Sigmoid colon (tissue), 6 donors: ENCODE measurements at regions not wholly inside any gene's neighbourhood (a gene's known extent, or its start where the extent isn't known, plus 50 kb on each side); places are given as distances from the start of the nearest gene placed in this dataset.

ENCODE experiments used
- DNase-seq: peaks from one replicate; pipeline ENCODE4 v3.0.0-alpha.2; 2019
- H3K27ac ChIP-seq, 4 donors: fragments of 200-600 bp; sonication (generic); one replicate each; pipeline ENCODE4 v1.5.1; 2016 to 2019; ENCODE audit warnings: mild to moderate bottlenecking in 1 of 4
- H3K27me3 ChIP-seq, 3 donors: fragments of 200-600 bp; sonication (generic); one replicate each; pipeline ENCODE4 v1.5.1; 2019; ENCODE audit warnings: mild to moderate bottlenecking in 1 of 3
- H3K36me3 ChIP-seq, 4 donors: fragments of 200-600 bp; sonication (generic); one replicate each; pipeline ENCODE4 v1.5.1; 2016 to 2019
- H3K4me1 ChIP-seq, 4 donors: fragments of 200-600 bp; sonication (generic); one replicate each; pipeline ENCODE4 v1.5.1; 2017 to 2019
- H3K4me3 ChIP-seq, 4 donors: fragments of 200-600 bp; sonication (generic); one replicate each; pipeline ENCODE4 v1.5.1; 2017 to 2019; ENCODE audit warnings: mild to moderate bottlenecking in 2 of 4, moderate library complexity in 1 of 4
- H3K9me3 ChIP-seq, 4 donors: fragments of 200-600 bp in 3 of 4; sonication (generic) in 3 of 4; one replicate each; pipeline versions ENCODE4 v1.5.1 to v1.6.1; 2013 to 2019
- EP300 ChIP-seq, 4 donors: sonication (generic); formaldehyde crosslinking; IDR thresholded peaks; one replicate each; pipeline ENCODE4 v1.6.1; 2017; ENCODE audit warnings: antibody characterized with exemption in 4 of 4
- POLR2A ChIP-seq, 2 donors: fragments of 450-650 bp; IDR thresholded peaks; one replicate each; pipeline ENCODE4 v1.6.1; 2016; ENCODE audit warnings: antibody characterized with exemption in 2 of 2, mild to moderate bottlenecking in 2 of 2, moderate library complexity in 2 of 2
- POLR2AphosphoS5 ChIP-seq, 4 donors: sonication (generic); formaldehyde crosslinking; IDR thresholded peaks; one replicate each; pipeline ENCODE4 v1.6.1; 2017; ENCODE audit warnings: antibody characterized with exemption in 4 of 4
- WGBS, 2 donors: extraction: QIAGEN DNeasy Blood & Tissue Kit; methylation state at CpG; one replicate each; pipeline ENCODE4 v1.1.7; 2013; 5-methylcytosine and 5-hydroxymethylcytosine counted together
- intact Hi-C: fragments of 100-400 bp; cut with DNase I; formaldehyde crosslinking; loops from one replicate; pipeline ENCODE4 v1.15.1; 2023
- TF ChIP-seq, protein P1 (sequence below), 4 experiments: fragments of 450-650 bp in 3 of 4; fragments of 200-600 bp in 1 of 4; IDR thresholded peaks; one replicate each; pipeline ENCODE4 v1.5.1; 2016 to 2019; ENCODE audit warnings: antibody characterized with exemption in 4 of 4, mild to moderate bottlenecking in 3 of 4, moderate library complexity in 2 of 4
- donor health status: healthy with polysubstance abuse.
- donor health status: healthy.

DNA sequence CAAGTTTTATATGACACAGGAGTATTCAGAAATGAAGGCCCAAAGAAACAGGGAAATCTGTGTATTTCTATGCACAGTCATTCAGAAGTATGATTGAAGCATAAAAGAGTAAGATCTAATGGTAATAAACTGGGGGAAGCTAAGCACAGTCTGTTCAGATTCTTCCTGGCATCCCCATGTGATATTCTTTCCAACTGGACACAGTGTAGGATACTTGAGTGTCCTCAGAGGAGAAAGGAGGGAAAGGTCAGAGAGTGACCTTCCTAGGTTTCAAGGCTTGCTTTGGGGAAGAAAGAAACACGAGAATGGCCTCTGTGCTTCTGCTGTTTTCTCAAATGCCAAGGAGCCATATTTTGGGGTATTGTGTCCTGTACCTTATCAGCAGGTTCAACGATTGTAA is 1798.4 kb upstream of the WWC1 start:
- WGBS, 2 donors, result 64 to 74% methylated on average over 2 of the region's 2 CpGs
- TF ChIP-seq POLR2A (IDR thresholded peaks at IDR 0.05) (no peak), EP300 (IDR thresholded peaks at IDR 0.05) (no peak), POLR2AphosphoS5 (IDR thresholded peaks at IDR 0.05) (no peak)
- TF ChIP-seq, protein P1, sequence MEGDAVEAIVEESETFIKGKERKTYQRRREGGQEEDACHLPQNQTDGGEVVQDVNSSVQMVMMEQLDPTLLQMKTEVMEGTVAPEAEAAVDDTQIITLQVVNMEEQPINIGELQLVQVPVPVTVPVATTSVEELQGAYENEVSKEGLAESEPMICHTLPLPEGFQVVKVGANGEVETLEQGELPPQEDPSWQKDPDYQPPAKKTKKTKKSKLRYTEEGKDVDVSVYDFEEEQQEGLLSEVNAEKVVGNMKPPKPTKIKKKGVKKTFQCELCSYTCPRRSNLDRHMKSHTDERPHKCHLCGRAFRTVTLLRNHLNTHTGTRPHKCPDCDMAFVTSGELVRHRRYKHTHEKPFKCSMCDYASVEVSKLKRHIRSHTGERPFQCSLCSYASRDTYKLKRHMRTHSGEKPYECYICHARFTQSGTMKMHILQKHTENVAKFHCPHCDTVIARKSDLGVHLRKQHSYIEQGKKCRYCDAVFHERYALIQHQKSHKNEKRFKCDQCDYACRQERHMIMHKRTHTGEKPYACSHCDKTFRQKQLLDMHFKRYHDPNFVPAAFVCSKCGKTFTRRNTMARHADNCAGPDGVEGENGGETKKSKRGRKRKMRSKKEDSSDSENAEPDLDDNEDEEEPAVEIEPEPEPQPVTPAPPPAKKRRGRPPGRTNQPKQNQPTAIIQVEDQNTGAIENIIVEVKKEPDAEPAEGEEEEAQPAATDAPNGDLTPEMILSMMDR (IDR thresholded peaks at IDR 0.05), result no peak
- no peak overlapping the region for H3K27ac ChIP-seq
- no peaks in the 10 kb centered on the region for H3K4me1 ChIP-seq
- no peak for DNase-seq
- no peaks in the 10 kb centered on the region for H3K9me3 ChIP-seq
- no peaks in the 10 kb centered on the region for H3K36me3 ChIP-seq
- H3K27me3 ChIP-seq, result no peaks in the 10 kb centered on the region
- intact Hi-C loops, result no loop called here
- H3K4me3 ChIP-seq, result no peak overlapping the region

DNA sequence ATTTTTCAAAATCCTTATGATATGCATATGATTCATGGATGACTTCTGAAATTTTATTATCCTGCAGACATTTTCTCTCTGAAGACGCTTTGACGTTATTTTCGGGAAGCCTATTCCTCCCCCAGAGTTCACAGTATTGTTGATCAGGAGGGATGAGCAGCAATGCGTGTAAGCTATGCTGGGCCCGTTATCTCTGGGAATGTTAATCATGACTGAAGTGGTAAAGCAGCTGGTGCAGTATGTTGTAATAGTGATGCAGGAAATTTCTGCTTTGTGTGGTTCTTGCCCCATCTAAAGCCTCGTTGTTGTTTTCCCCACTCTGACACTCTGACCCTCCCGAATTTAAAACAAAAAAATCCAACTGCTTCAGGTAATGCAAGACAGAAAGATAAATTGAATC is 1797.8 kb upstream of the WWC1 start:
- WGBS, 2 donors, result 78 to 81% methylated on average over 7 of the region's 7 CpGs
- intact Hi-C loops, result no loop called here
- H3K4me3 ChIP-seq, result no peak overlapping the region
- H3K27me3 ChIP-seq, result no peaks in the 10 kb centered on the region
- H3K36me3 ChIP-seq, result no peaks in the 10 kb centered on the region
- TF ChIP-seq, protein P1 (IDR thresholded peaks at IDR 0.05), result no peak
- TF ChIP-seq POLR2A (IDR thresholded peaks at IDR 0.05) (no peak), EP300 (IDR thresholded peaks at IDR 0.05) (no peak), POLR2AphosphoS5 (IDR thresholded peaks at IDR 0.05) (no peak)
- no peaks in the 10 kb centered on the region for H3K4me1 ChIP-seq
- H3K9me3 ChIP-seq, result no peaks in the 10 kb centered on the region
- H3K27ac ChIP-seq, result no peak overlapping the region
- no peak for DNase-seq

DNA sequence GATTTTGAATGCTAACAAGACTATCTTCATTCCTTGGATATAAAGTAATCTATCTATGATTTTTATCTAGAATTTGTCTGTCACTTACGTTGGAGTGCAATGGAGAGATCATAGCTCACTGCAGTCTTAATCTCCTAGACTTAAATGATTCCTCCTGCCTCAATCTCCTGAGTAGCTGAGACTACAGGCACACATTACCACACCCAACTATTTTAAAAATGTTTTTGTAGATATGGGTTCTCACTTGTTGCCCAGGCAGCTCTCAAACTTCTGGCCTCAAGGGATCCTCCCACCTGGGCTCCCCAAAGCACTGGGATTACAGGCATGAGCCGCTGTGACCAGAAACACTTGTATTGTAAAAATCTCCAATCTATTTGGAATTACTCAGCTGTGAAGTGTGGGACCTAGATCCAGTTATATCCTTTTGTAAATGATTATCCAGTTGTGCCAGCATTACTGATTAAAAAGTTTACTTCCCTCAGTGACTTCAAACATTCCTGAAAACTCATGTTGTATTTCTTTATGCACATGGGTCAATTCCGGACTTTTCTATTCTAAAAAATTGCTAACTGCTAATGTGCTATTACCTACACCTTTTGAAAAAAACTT is 1793.8 kb upstream of the WWC1 start:
- intact Hi-C loops, result no loop called here
- 22 to 50% methylated on average over 3 of the region's 3 CpGs for whole genome bisulfite sequencing, 2 donors
- Histone ChIP-seq H3K9me3 (no peaks in the 10 kb centered on the region), H3K4me1 (no peaks in the 10 kb centered on the region), H3K27me3 (no peaks in the 10 kb centered on the region), H3K36me3 (no peaks in the 10 kb centered on the region), H3K4me3 (no peak overlapping the region), H3K27ac (no peak overlapping the region)
- TF ChIP-seq EP300 (IDR thresholded peaks at IDR 0.05) (no peak), POLR2A (IDR thresholded peaks at IDR 0.05) (no peak), POLR2AphosphoS5 (IDR thresholded peaks at IDR 0.05) (no peak)
- TF ChIP-seq, protein P1 (IDR thresholded peaks at IDR 0.05), result no peak
- DNase-seq, result no peak

DNA sequence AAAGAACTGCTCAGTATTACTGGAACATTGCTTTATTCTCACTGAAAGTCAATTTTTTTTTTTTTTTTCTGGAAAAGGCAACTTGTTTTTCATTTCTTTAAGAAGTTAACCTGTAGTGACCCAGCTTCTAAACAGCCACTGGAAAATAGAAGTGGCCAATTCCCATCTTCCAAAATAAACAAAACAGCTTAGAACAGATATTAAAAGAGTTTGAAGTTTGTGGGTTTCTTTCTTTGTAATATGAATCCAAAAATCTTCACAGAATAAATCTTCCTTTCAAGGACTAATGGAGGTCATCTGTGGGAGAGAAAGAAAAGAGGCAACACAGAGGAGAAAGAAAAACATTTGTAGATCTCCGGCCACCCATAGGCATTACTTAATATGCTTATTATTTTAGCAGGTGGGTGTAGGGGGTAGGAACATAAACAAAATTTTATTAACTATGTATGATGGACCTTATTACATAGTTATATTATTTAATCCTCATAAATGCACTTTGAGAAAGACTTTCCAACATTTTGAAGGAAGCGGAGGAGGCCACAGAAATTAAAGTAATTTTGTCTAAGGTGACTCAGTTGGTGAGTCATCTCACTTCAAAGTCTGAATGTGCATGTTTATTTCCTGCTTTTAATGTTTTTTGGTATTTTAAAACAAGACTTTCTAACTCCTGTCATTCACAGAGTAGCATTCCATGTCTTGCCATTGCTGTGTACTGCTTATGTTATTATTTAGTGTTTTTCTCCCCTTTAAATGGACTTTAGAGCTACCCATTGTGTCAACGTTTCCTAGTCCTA is 1791.8 kb upstream of the WWC1 start:
- H3K4me1 ChIP-seq, result no peaks in the 10 kb centered on the region
- intact Hi-C loops, result no loop called here
- H3K9me3 ChIP-seq, result no peaks in the 10 kb centered on the region
- no peak overlapping the region for H3K27ac ChIP-seq
- TF ChIP-seq POLR2AphosphoS5 (IDR thresholded peaks at IDR 0.05) (no peak), EP300 (IDR thresholded peaks at IDR 0.05) (no peak), POLR2A (IDR thresholded peaks at IDR 0.05) (no peak)
- TF ChIP-seq, protein P1 (IDR thresholded peaks at IDR 0.05), result no peak
- no peak overlapping the region for H3K4me3 ChIP-seq
- no peaks in the 10 kb centered on the region for H3K27me3 ChIP-seq
- 85 to 90% methylated on average over 3 of the region's 3 CpGs for WGBS, 2 donors
- no peak for DNase-seq
- H3K36me3 ChIP-seq, result no peaks in the 10 kb centered on the region
